Heart left ventricle (tissue), 13 donors: ENCODE measurements at regions not wholly inside any gene's neighbourhood (a gene's known extent, or its start where the extent isn't known, plus 50 kb on each side); places are given as distances from the start of the nearest gene placed in this dataset.

Experiments
- CTCF ChIP-seq, 12 donors: fragments of 200-600 bp; sonication (generic) in 4 of 12; IDR thresholded peaks; one replicate each; pipeline versions ENCODE4 v1.5.0 to v1.8.0; 2018 to 2022; ENCODE audit warnings: antibody characterized with exemption in 12 of 12, mild to moderate bottlenecking in 5 of 12
- POLR2A ChIP-seq, 2 donors: fragments of 450-650 bp; IDR thresholded peaks; one replicate each; pipeline ENCODE4 v1.6.1; 2017; ENCODE audit warnings: antibody characterized with exemption in 2 of 2, mild to moderate bottlenecking in 2 of 2, moderate library complexity in 2 of 2
- donor health status: ischemic (EF 13 %, LVEDD 7.1; RV severe dilation, severe dysfunction).
- donor health status: DM: no; HTN: yes; CAD: no.
- donor health status: DM: no; HTN: no; CAD: no.
- donor health status: ischemic (EF 25% LVEDD 6.9; RV normal size, moderate dysfunction).
- donor health status: ischemic (EF 25% LVEDD 5.7; RV mildly dilated, moderate dysfunction).
- donor health status: ischemic (EF 35%, LVEDD 5.7; RV mildly dilated, moderate dysfunction).
- donor health status: nonischemic (EF 11% LVEDD 7.7; RV severe dilation, severe dysfunction).
- donor health status: DM: yes; HTN: yes; CAD: no.
- donor health status: PGD.
- donor health status: ischemic (EF 29% LVEDD 5.4; RV normal size, mild dysfunction).
- donor health status: nonischemic (EF 23%, LVEDD 6.1; RV moderate dilation, normal function).

GRCh38 chr3:145259166-145259880 lies 901.7 kb downstream of the PLOD2 start:
- TF ChIP-seq CTCF (IDR thresholded peaks at IDR 0.05) (no peak), POLR2A (IDR thresholded peaks at IDR 0.05) (no peak)
